Breast epithelium (tissue), 4 donors: ENCODE measurements at regions not wholly inside any gene's neighbourhood (a gene's known extent, or its start where the extent isn't known, plus 50 kb on each side); places are given as distances from the start of the nearest gene placed in this dataset.
"Not testable (repeated sequence)": the region's sequence is repeated elsewhere in the genome, so short reads cannot be mapped to it uniquely, and the experiment has no call there.

Experiments used
- DNase-seq, 2 donors: peaks; one replicate each; pipeline ENCODE4 v3.0.0-alpha.2; 2019; ENCODE audit warnings: low spot score in 2 of 2
- H3K27ac ChIP-seq, 2 donors: fragments of 200-600 bp; sonication (generic) in 1 of 2; one replicate each; pipeline ENCODE4 v1.5.1; 2016 to 2019; ENCODE audit warnings: mild to moderate bottlenecking in 1 of 2
- H3K27me3 ChIP-seq, 2 donors: fragments of 200-600 bp; sonication (generic) in 1 of 2; one replicate each; pipeline versions ENCODE4 v1.5.1 to v1.6.0; 2017 to 2019; ENCODE audit warnings: control low read depth in 1 of 2, mild to moderate bottlenecking in 1 of 2
- H3K36me3 ChIP-seq: fragments of 200-600 bp; one replicate; pipeline ENCODE4 v1.5.1; 2019
- H3K4me1 ChIP-seq, 2 donors: fragments of 200-600 bp; sonication (generic); one replicate each; pipeline ENCODE4 v1.5.1; 2016 to 2019; ENCODE audit warnings: control low read depth in 1 of 2
- H3K4me3 ChIP-seq, 3 donors: fragments of 200-600 bp; sonication (generic); 1 replicate in 2 of 3; 2 replicates in 1 of 3; pipeline ENCODE4 v1.5.1; 2016 to 2019; ENCODE audit warnings: mild to moderate bottlenecking in 3 of 3, moderate library complexity in 2 of 3
- H3K9me3 ChIP-seq, 2 donors: fragments of 200-600 bp; sonication (generic) in 1 of 2; one replicate each; pipeline ENCODE4 v1.5.1; 2016 to 2019; ENCODE audit warnings: control low read depth in 1 of 2
- CTCF ChIP-seq, 3 donors: fragments of 450-650 bp; IDR thresholded peaks; one replicate each; pipeline ENCODE4 v1.5.1; 2016 to 2017; ENCODE audit warnings: antibody characterized with exemption in 3 of 3, mild to moderate bottlenecking in 3 of 3, moderate library complexity in 3 of 3
- POLR2A ChIP-seq: fragments of 450-650 bp; IDR thresholded peaks from one replicate; pipeline ENCODE4 v1.6.1; 2016; ENCODE audit warnings: antibody characterized with exemption, mild to moderate bottlenecking, moderate library complexity
- POLR2AphosphoS5 ChIP-seq, 3 donors: sonication (generic); formaldehyde crosslinking; IDR thresholded peaks; one replicate each; pipeline ENCODE4 v1.6.1; 2017; ENCODE audit warnings: antibody characterized with exemption in 3 of 3
- intact Hi-C: fragments of 100-400 bp; cut with DNase I; formaldehyde crosslinking; loops from one replicate; pipeline ENCODE4 v1.15.1; 2023; ENCODE audit warnings: low total_unique reads

DNA sequence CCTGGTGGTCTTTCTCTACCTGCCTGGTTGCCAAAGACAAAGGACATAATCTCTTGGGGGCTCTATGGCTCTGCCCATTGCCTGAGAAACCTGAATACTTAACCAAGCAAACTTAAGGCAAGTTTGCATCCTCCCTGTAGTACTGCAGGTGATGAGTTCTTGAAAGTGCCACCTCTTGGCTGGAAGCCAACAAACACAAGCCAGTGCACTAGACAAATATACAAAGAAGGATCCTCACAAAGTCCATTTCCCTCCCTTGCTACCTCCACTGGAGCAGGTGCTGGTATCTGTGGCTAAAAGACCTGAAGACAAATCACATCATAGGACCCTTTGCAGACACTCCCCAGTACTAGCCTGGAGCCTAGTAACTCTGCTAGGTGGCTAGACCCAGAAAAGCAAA lies 772.3 kb downstream of the SI start:
- Histone ChIP-seq H3K27me3 (no peaks in the 10 kb centered on the region), H3K36me3 (no peaks in the 10 kb centered on the region), H3K4me3 (no peak overlapping the region), H3K9me3 (peaks cover 0 to 10% of the 10 kb centered on the region in 2 donors), H3K4me1 (no peaks in the 10 kb centered on the region), H3K27ac (no peak overlapping the region)
- intact Hi-C loops, result no loop called here
- TF ChIP-seq CTCF (IDR thresholded peaks at IDR 0.05), result no peak
- no peak for TF ChIP-seq POLR2A
- TF ChIP-seq POLR2AphosphoS5 (IDR thresholded peaks at IDR 0.05), result no peak
- DNase-seq, result no peak

- intact Hi-C loops, result no loop called here
- no peaks in the 10 kb centered on the region for H3K36me3 ChIP-seq
- no peak for TF ChIP-seq CTCF (IDR thresholded peaks at IDR 0.05)
- TF ChIP-seq POLR2AphosphoS5 (IDR thresholded peaks at IDR 0.05), result no peak
- no peak for TF ChIP-seq POLR2A
These were observed 774.4 kb downstream of the SI start for GRCh38 chr3:164303894-164304293.

DNA sequence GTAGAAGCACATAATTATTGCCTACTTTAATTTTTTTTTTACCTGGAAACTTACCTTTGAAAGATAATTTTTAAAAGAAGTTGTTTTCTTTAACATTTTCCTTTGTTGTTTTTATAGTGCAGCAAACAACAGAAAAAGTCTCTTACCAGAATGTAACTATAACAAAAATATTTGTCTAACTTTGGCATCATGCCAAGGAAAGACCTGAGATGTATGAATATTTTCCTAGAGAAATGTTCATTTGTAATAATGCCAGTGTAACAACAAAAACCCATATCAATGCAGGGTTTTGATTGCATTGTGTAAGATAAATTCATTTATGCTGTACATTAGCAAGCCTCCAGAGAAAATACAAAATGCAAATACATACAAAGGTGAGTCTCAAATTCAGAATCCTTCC lies 775.7 kb downstream of the SI start:
- H3K9me3 ChIP-seq, result no peaks in the 10 kb centered on the region
- DNase-seq, result no peak
- intact Hi-C loops, result no loop called here
- no peaks in the 10 kb centered on the region for H3K4me1 ChIP-seq
- H3K36me3 ChIP-seq, result no peaks in the 10 kb centered on the region
- H3K4me3 ChIP-seq, result no peak overlapping the region
- no peaks in the 10 kb centered on the region for H3K27me3 ChIP-seq
- no peak overlapping the region for H3K27ac ChIP-seq
- TF ChIP-seq POLR2A, result no peak
- TF ChIP-seq CTCF (IDR thresholded peaks at IDR 0.05), result no peak
- no peak for TF ChIP-seq POLR2AphosphoS5 (IDR thresholded peaks at IDR 0.05)

More at GRCh38 chr3:164303894-164304293, 774.4 kb downstream of the SI start:
- H3K4me1 ChIP-seq, result no peaks in the 10 kb centered on the region
- no peak for DNase-seq
- H3K9me3 ChIP-seq, result peaks cover 0 to 2% of the 10 kb centered on the region in 2 donors
- H3K4me3 ChIP-seq, result no peak overlapping the region
- no peak overlapping the region for H3K27ac ChIP-seq
- H3K27me3 ChIP-seq, result no peaks in the 10 kb centered on the region

- H3K36me3 ChIP-seq, H3K27ac ChIP-seq, H3K9me3 ChIP-seq, H3K4me3 ChIP-seq, H3K27me3 ChIP-seq, H3K4me1 ChIP-seq, intact Hi-C loops, DNase-seq: not testable (repeated sequence)
These were observed 786.8 kb downstream of the SI start for GRCh38 chr3:164291486-164291885.

- DNase-seq, result no peak
- no peak overlapping the region for H3K27ac ChIP-seq
- H3K36me3 ChIP-seq, result no peaks in the 10 kb centered on the region
- H3K4me3 ChIP-seq, result no peak overlapping the region
- peaks cover 0 to 27% of the 10 kb centered on the region in 2 donors for H3K9me3 ChIP-seq
- intact Hi-C loops, result loop anchor here (5.0 kb wide), 1 partner anchor 956 kb away; no protein-coding TSS in a partner anchor
- no peaks in the 10 kb centered on the region for H3K27me3 ChIP-seq
- H3K4me1 ChIP-seq, result no peaks in the 10 kb centered on the region
- TF ChIP-seq POLR2A, result no peak
- no peak for TF ChIP-seq POLR2AphosphoS5 (IDR thresholded peaks at IDR 0.05)
- no peak for TF ChIP-seq CTCF (IDR thresholded peaks at IDR 0.05)
These were observed 799.7 kb downstream of the SI start for GRCh38 chr3:164278550-164278949.

GRCh38 chr3:164267053-164267452 lies 811.2 kb downstream of the SI start:
- intact Hi-C loops, result no loop called here
- no peaks in the 10 kb centered on the region for H3K4me1 ChIP-seq
- no peak overlapping the region for H3K4me3 ChIP-seq
- H3K36me3 ChIP-seq, result no peaks in the 10 kb centered on the region
- no peak for TF ChIP-seq CTCF (IDR thresholded peaks at IDR 0.05)
- no peak for TF ChIP-seq POLR2A
- no peak for TF ChIP-seq POLR2AphosphoS5 (IDR thresholded peaks at IDR 0.05)
- no peak for DNase-seq
- no peaks in the 10 kb centered on the region for H3K27me3 ChIP-seq
- H3K27ac ChIP-seq, result no peak overlapping the region
- H3K9me3 ChIP-seq, result peaks cover 0 to 9% of the 10 kb centered on the region in 2 donors
